Neural cell (in vitro differentiated cells): ENCODE measurements at regions not wholly inside any gene's neighbourhood (a gene's known extent, or its start where the extent isn't known, plus 50 kb on each side); places are given as distances from the start of the nearest gene placed in this dataset.

Experiments used
- EP300 ChIP-seq: fragments of 450-650 bp; conservative IDR thresholded peaks from 2 replicates; pipeline ENCODE4 v1.6.1; 2014; ENCODE audit warnings: antibody characterized with exemption, mild to moderate bottlenecking, moderate library complexity; ENCODE audit not compliant: poor library complexity, severe bottlenecking
- EZH2 ChIP-seq: fragments of 200-600, 300-800 bp; shearing (Covaris generic), sonication (generic); IDR thresholded peaks from 2 replicates; pipeline ENCODE4 v1.6.1; 2014; ENCODE audit warnings: antibody characterized with exemption, low read length, borderline replicate concordance, mild to moderate bottlenecking; ENCODE audit not compliant: insufficient read depth, poor library complexity, severe bottlenecking
- MXI1 ChIP-seq: fragments of 450-650 bp; conservative IDR thresholded peaks from 2 replicates; pipeline ENCODE4 v1.6.1; 2014; ENCODE audit warnings: antibody characterized with exemption, mild to moderate bottlenecking; ENCODE audit not compliant: poor library complexity, severe bottlenecking
- POLR2AphosphoS5 ChIP-seq: IDR thresholded peaks from 2 replicates; pipeline ENCODE4 v1.6.1; 2012
- RAD21 ChIP-seq: fragments of 450-650 bp; conservative IDR thresholded peaks from 2 replicates; pipeline ENCODE4 v1.6.1; 2014; ENCODE audit warnings: antibody characterized with exemption, mild to moderate bottlenecking, moderate library complexity
- SMC3 ChIP-seq: fragments of 450-650 bp; conservative IDR thresholded peaks from 2 replicates; pipeline ENCODE4 v1.6.1; 2014; ENCODE audit warnings: antibody characterized with exemption, mild to moderate bottlenecking, moderate library complexity; ENCODE audit not compliant: poor library complexity
- TAF1 ChIP-seq: IDR thresholded peaks from 2 replicates; pipeline ENCODE4 v1.6.1; 2012; ENCODE audit warnings: low read depth
- TF ChIP-seq, protein P1 (sequence below): fragments of 450-650 bp; IDR thresholded peaks from 2 replicates; pipeline ENCODE4 v1.5.1; 2014; ENCODE audit warnings: antibody characterized with exemption, mild to moderate bottlenecking, moderate library complexity; ENCODE audit not compliant: poor library complexity, severe bottlenecking
- TF ChIP-seq, protein P2 (sequence below): IDR thresholded peaks from 2 replicates; pipeline ENCODE4 v1.6.1; 2012; ENCODE audit warnings: borderline replicate concordance

- TF ChIP-seq POLR2AphosphoS5: no peak
- no peak for TF ChIP-seq RAD21
- no peak for TF ChIP-seq EZH2
- TF ChIP-seq, protein P1, sequence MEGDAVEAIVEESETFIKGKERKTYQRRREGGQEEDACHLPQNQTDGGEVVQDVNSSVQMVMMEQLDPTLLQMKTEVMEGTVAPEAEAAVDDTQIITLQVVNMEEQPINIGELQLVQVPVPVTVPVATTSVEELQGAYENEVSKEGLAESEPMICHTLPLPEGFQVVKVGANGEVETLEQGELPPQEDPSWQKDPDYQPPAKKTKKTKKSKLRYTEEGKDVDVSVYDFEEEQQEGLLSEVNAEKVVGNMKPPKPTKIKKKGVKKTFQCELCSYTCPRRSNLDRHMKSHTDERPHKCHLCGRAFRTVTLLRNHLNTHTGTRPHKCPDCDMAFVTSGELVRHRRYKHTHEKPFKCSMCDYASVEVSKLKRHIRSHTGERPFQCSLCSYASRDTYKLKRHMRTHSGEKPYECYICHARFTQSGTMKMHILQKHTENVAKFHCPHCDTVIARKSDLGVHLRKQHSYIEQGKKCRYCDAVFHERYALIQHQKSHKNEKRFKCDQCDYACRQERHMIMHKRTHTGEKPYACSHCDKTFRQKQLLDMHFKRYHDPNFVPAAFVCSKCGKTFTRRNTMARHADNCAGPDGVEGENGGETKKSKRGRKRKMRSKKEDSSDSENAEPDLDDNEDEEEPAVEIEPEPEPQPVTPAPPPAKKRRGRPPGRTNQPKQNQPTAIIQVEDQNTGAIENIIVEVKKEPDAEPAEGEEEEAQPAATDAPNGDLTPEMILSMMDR: no peak
- TF ChIP-seq TAF1: no peak
- TF ChIP-seq, protein P2, sequence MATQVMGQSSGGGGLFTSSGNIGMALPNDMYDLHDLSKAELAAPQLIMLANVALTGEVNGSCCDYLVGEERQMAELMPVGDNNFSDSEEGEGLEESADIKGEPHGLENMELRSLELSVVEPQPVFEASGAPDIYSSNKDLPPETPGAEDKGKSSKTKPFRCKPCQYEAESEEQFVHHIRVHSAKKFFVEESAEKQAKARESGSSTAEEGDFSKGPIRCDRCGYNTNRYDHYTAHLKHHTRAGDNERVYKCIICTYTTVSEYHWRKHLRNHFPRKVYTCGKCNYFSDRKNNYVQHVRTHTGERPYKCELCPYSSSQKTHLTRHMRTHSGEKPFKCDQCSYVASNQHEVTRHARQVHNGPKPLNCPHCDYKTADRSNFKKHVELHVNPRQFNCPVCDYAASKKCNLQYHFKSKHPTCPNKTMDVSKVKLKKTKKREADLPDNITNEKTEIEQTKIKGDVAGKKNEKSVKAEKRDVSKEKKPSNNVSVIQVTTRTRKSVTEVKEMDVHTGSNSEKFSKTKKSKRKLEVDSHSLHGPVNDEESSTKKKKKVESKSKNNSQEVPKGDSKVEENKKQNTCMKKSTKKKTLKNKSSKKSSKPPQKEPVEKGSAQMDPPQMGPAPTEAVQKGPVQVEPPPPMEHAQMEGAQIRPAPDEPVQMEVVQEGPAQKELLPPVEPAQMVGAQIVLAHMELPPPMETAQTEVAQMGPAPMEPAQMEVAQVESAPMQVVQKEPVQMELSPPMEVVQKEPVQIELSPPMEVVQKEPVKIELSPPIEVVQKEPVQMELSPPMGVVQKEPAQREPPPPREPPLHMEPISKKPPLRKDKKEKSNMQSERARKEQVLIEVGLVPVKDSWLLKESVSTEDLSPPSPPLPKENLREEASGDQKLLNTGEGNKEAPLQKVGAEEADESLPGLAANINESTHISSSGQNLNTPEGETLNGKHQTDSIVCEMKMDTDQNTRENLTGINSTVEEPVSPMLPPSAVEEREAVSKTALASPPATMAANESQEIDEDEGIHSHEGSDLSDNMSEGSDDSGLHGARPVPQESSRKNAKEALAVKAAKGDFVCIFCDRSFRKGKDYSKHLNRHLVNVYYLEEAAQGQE: no peak
- TF ChIP-seq EP300: no peak
- no peak for TF ChIP-seq MXI1
- TF ChIP-seq SMC3: no peak
Observed at GRCh38 chr6:68052234-68052633, 582.8 kb upstream of the ADGRB3 start.
